SJCRH30 (cell line): ENCODE measurements at regions not wholly inside any gene's neighbourhood (a gene's known extent, or its start where the extent isn't known, plus 50 kb on each side); places are given as distances from the start of the nearest gene placed in this dataset.
"Not testable (repeated sequence)": the region's sequence is repeated elsewhere in the genome, so short reads cannot be mapped to it uniquely, and the experiment has no call there.

ENCODE experiments used
- DNase-seq, 2 experiments: peaks; one replicate each; pipeline ENCODE4 v3.0.0-alpha.2; 2015 to 2020
- H3K27ac ChIP-seq: fragments of 250-450 bp; sonication (Bioruptor Pico); 2 replicates; pipeline ENCODE4 v1.5.1; 2020; ENCODE audit warnings: mild to moderate bottlenecking, moderate library complexity
- H3K27me3 ChIP-seq: fragments of 250-450 bp; sonication (Bioruptor Pico); 2 replicates; pipeline ENCODE4 v1.5.1; 2020; ENCODE audit warnings: mild to moderate bottlenecking, moderate library complexity
- H3K36me3 ChIP-seq: fragments of 250-450 bp; sonication (Bioruptor Pico); 2 replicates; pipeline ENCODE4 v1.5.1; 2020; ENCODE audit warnings: mild to moderate bottlenecking, moderate library complexity
- H3K4me1 ChIP-seq: fragments of 250-450 bp; sonication (Bioruptor Pico); 2 replicates; pipeline ENCODE4 v1.5.1; 2020; ENCODE audit warnings: mild to moderate bottlenecking, moderate library complexity
- H3K4me3 ChIP-seq: fragments of 250-450 bp; sonication (Bioruptor Pico); 2 replicates; pipeline ENCODE4 v1.5.1; 2020; ENCODE audit warnings: mild to moderate bottlenecking, moderate library complexity
- H3K9me3 ChIP-seq: fragments of 250-450 bp; sonication (Bioruptor Pico); replicated peaks from 2 replicates; pipeline ENCODE4 v1.5.1; 2020; ENCODE audit warnings: mild to moderate bottlenecking, moderate library complexity

DNA sequence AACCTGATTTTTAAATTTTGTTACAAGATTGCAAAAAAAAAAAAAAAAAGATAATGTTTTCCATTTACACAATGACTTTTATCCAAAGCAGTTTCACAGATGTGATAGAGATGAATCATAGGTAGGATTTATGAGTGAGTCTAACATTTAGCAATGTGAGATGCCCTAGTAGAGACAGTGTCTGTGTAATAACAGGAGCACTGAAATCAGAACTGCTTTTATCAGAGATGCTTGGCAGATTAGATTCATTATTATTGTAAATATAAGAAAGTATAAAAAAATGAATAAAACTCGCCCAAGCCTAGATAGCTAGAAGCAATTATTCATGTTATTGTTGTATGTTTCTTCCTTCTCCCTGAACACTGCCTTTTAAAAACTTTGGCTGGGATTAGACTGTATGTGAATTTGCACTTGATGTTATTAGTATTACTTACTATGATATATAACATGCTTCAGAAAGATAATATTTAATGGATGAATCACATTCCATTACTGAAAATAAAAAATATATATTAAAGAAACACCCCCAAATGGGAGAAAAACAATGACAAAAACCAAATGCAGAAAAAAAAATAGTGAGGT is 567.3 kb upstream of the KLF4 start:
- no peak for DNase-seq

DNA sequence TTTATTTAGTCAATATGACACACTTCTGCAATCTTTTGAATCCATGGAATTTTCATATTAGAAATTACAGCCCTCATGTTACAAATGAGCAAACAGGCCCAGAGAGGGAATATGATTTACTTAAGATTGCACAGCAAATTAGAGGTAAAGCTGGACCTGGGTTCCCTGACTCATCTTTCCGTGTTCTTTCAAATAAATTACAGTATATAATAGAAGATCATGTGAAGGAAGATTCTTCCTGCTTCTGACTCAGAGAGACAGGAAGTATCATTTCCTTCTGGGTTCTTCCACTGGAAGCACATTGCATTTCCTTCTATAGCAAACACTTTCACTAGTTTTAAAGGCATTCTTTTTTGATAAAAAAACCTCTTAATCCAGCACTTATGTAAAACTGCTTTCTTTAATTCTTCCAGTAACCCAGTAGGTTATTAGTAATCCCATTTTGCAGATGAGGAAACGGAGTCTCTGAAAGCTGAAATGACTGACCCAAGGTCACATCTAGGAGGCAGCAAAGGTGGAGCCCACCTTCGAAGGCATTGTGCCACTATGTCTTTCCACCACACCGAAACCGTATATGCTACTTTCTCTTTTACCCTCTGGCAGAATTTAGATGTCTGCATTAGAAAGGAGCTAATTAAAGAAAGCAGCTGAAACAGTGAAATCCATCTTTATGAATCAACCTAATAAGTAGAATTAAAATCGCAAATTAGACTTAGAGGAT is 566.7 kb upstream of the KLF4 start:
- no peaks in the 10 kb centered on the region for H3K36me3 ChIP-seq
- H3K9me3 ChIP-seq = peaks cover 3% of the 10 kb centered on the region; the same call in 1 of the 2 replicates
- H3K27me3 ChIP-seq = no peaks in the 10 kb centered on the region
- H3K4me3 ChIP-seq = no peak overlapping the region
- H3K27ac ChIP-seq = no peak overlapping the region
- H3K4me1 ChIP-seq = no peaks in the 10 kb centered on the region; the same call in 1 of the 2 replicates
- DNase-seq = no peak

More for the DNA sequence above, 567.3 kb upstream of the KLF4 start:
- Histone ChIP-seq H3K4me1 (no peaks in the 10 kb centered on the region; the same call in 1 of the 2 replicates), H3K4me3 (no peak overlapping the region), H3K27ac (no peak overlapping the region), H3K27me3 (no peaks in the 10 kb centered on the region), H3K9me3 (peaks cover 3% of the 10 kb centered on the region; the same call in 1 of the 2 replicates), H3K36me3 (no peaks in the 10 kb centered on the region)

DNA sequence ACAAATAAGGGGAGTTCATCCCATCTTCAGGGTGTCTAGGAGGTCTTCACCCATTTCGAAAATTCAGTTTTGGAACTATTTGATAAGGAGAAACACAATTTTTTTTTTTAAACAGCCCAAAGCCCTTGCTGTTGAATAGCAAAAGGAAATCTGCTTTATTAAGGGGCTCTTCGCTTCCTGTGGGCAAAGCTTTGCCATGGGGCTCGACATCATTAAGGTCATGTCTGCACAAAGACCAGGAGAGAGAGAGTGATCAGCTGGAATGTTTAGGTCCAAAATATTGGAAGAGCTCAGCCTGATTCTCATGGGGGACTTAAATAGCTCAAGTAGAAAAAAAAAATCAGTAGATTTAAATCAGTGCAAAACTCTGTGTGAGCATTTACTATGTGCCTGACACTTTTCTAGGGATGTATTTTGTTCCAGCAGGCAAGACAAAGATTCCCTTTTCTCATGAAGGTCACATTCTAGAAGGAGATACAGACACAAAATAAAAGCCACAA is 564.6 kb upstream of the KLF4 start:
- no peaks in the 10 kb centered on the region for H3K27me3 ChIP-seq
- no peaks in the 10 kb centered on the region for H3K36me3 ChIP-seq
- DNase-seq = no peak
- no peak overlapping the region for H3K4me3 ChIP-seq
- no peaks in the 10 kb centered on the region for H3K9me3 ChIP-seq
- H3K27ac ChIP-seq = no peak overlapping the region
- H3K4me1 ChIP-seq = no peaks in the 10 kb centered on the region; the same call in 1 of the 2 replicates

DNA sequence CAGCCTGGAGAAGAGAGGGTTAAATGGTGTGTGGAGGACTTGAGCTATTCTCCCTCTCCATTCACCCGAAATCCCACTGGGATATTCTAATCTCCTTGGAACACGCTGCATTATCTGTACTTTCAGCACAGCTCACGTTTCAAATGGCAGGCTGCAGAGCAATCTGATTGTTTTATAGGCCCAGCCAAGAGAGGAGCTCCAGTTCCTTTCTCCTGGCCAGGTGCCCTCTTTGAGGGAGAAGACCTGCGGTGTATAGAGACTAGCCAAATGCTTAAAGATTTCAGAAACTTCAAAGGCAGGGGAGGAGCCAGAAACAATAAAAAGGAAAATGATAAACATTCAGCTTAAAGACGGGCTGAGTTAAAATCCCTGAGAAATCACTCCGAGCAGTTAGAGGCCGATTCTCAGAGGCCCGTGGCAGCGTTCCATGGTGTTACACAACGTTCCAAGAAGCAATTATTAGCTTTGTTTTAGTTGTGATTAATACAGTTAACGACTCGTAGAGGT is 564.0 kb upstream of the KLF4 start:
- Histone ChIP-seq H3K9me3 (no peaks in the 10 kb centered on the region), H3K4me1 (peaks cover 2% of the 10 kb centered on the region), H3K36me3 (no peaks in the 10 kb centered on the region), H3K27me3 (no peaks in the 10 kb centered on the region), H3K4me3 (no peak overlapping the region), H3K27ac (no peak overlapping the region)
- peak; percentile 26 to 65 for DNase-seq

DNA sequence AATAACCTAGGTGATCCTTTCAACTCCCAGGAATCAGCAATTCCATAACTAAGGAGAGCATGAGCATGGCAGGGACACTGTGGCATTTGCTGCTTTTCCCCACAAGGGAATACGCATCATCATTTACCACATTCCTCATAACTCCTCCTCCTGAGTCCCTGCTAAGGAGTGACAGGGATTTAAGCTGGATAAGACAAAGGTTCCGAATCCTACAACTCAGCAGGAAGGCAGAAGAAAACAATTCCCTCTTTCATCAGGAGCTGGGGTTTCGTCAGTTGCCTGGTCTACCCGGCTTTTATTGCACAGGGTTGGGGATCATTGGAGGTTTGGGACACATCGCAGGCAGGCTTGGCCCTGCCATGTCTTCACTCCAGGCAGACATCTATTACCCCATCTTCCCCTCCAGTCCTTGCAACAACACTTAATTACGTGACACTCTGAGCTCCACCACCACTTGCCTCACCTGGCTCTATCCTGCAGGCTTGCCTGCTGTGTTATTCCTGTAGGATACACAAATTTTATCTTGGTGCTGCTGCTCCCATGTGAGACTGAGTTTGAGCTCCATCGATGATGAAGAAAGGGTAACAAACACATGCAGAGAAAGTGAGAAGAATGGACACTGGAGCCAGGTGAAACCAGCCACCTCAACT is 563.0 kb upstream of the KLF4 start:
- Histone ChIP-seq H3K4me1 (peaks cover 3% of the 10 kb centered on the region), H3K27me3 (no peaks in the 10 kb centered on the region), H3K27ac (no peak overlapping the region), H3K4me3 (no peak overlapping the region), H3K36me3 (no peaks in the 10 kb centered on the region), H3K9me3 (no peaks in the 10 kb centered on the region)
- DNase-seq = peak in 1 of 2 experiments; percentile 7

DNA sequence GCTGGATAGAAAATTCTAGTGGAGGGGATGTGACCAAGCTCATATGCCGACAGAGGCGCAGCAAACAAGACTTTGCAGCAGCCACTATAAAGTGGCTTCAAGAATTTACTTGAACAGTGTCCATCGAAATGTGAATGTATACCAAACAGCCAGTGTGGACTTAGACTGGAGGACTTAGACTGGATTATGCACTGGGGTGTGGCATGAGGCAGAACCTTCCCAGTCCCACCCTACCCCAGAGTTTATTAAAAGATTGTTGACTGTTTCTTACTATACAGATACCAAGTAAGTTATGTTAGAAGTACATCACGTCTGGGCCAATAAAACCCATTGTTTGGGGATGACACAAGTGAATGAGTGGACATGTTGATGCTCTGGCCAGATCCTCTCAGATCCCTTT is 561.3 kb upstream of the KLF4 start:
- peaks cover 3% of the 10 kb centered on the region for H3K4me1 ChIP-seq
- no peaks in the 10 kb centered on the region for H3K9me3 ChIP-seq
- H3K36me3 ChIP-seq = no peaks in the 10 kb centered on the region; the same call in 1 of the 2 replicates
- no peaks in the 10 kb centered on the region for H3K27me3 ChIP-seq
- no peak overlapping the region for H3K4me3 ChIP-seq
- no peak overlapping the region for H3K27ac ChIP-seq
- no peak for DNase-seq

DNA sequence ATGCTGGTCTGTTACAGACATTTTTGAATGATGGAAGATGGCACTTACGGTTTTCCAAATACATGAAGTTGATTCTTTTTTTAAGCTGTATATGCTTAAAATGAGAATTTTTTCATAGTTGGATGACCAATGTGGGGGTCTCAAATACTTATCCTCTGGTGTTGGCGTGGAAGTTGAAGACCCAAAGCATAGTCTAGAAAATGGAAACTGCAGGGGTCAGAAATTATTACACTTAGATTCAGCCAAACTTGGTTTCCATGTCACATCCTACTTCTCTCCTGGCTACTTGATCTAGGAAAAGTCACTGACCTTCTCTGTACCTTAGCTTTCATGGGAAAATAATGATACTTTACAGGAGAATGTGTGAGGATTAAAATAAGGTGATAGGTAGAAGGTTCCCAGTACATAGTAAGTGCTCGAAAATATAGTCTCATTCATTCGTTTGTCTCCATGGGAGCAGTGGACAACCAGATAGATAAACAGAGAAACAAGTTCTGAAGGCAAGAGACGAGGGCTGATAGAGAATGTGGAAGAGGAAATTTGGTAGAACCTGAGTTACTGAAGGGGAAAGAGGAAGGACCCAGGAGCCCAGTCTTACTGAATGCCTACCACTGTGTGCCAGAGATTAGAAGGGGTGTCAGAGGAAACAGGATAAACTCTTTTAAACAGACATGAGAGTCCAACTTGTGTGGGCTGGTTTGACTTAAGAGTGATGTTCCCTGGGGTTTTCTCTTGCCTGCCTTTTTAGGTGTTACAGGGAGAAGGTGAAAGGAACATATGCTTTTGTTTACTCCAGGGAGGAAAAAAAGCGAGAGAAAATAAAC is 560.3 kb upstream of the KLF4 start:
- Histone ChIP-seq H3K4me3 (no peak overlapping the region), H3K9me3 (no peaks in the 10 kb centered on the region), H3K27ac (no peak overlapping the region), H3K4me1 (peaks cover 3% of the 10 kb centered on the region), H3K36me3 (no peaks in the 10 kb centered on the region; the same call in 1 of the 2 replicates), H3K27me3 (no peaks in the 10 kb centered on the region)
- DNase-seq = no peak

DNA sequence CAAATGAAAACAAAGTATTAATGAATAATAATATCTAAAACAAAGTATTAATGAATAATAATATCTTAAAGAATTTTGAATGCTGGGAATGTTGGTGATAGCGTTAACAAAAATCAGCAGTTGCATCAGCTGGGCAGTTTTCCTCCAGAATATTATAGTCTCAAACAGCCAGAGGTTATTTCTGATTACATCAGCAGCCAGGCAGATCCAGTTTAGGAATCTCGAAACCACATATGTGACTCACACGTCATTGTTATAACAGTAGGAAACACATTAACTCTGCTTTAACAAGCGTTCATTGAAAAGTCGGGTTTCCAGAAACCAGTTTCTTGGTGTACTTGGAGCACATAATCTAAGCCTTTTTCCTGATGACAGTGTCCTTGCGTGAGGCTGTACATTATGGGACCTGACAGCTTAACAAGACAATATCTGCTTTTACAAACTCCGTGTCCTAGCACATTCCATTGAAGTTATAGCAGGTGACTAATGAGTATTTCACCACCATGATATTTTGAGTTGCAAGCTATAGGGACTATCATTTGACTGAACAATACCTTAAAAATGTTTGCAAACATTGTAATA is 559.5 kb upstream of the KLF4 start:
- no peaks in the 10 kb centered on the region for H3K27me3 ChIP-seq
- H3K9me3 ChIP-seq = no peaks in the 10 kb centered on the region
- H3K36me3 ChIP-seq = no peaks in the 10 kb centered on the region; the same call in 1 of the 2 replicates
- no peak overlapping the region for H3K27ac ChIP-seq
- no peak overlapping the region for H3K4me3 ChIP-seq
- peaks cover 3% of the 10 kb centered on the region for H3K4me1 ChIP-seq
- peak in 1 of 2 experiments; percentile 55 for DNase-seq

DNA sequence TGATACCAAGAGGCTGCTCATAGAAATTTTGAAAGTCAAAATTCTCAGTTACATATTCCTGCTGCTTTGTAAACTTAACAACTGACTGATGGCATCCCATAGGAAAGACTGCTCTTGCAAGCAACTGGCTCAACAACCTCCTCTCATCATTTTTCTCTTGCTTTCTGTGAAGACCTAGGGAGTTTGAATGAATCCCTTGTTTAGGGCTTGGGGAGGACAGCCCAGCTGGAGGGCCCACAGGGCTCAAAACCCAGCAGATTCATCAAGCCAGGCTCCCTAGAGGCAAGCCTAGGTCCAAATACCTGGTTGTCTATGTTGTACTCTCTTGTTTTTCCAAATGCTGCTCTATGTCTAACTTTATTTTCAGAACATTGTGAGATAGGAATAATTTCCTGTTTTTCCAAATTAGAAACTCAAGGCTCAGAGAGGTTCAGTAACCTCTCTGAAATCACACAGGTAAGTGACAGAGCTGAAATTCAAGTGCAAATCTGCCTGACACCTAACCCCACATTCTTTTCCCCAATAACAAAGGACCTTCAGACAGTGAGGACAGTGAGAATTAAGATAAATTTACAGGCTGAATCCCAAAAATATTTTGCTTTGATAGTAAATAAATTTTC is 558.9 kb upstream of the KLF4 start:
- H3K27me3 ChIP-seq = no peaks in the 10 kb centered on the region
- H3K36me3 ChIP-seq = no peaks in the 10 kb centered on the region; the same call in 1 of the 2 replicates
- H3K9me3 ChIP-seq = no peaks in the 10 kb centered on the region
- H3K4me1 ChIP-seq = peaks cover 3% of the 10 kb centered on the region
- no peak overlapping the region for H3K27ac ChIP-seq
- DNase-seq = no peak
- H3K4me3 ChIP-seq = no peak overlapping the region

DNA sequence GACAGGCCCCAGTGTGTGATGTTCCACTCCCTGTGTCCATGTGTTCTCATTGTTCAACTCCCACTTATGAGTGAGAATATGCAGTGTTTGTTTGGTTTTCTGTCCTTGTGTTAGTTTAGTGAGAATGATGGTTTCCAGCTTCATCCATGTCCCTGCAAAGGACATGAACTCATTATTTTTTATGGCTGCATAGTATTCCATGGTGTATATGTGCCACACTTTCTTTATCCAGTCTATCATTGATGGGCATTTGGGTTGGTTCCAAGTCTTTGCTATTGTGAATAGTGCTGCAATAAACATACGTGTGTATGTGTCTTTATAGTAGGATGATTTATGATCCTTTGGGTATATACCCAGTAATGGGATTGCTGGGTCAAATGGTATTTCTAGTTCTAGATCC is 558.2 kb upstream of the KLF4 start:
- H3K4me1 ChIP-seq, H3K4me3 ChIP-seq, H3K27ac ChIP-seq, H3K36me3 ChIP-seq, H3K9me3 ChIP-seq, H3K27me3 ChIP-seq, DNase-seq: not testable (repeated sequence)

DNA sequence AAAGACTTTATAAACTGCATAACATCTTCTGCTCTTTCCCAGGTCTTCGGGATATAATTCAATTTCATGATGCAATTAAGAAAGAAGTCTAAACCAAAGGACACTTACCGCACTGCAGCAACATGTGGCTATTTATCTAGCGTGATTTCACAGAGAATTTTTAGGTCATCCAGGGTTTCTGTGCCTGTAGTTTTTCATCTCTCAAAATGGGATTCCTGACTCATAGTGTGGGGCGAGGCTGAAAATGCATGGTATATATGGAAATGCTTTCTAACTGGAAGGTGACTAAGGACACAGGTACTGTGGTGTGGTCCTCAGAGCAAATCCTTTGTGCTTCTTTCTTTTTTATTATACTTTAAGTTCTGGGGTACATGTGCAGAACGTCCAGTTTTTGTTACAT is 557.7 kb upstream of the KLF4 start:
- Histone ChIP-seq H3K36me3 (no peaks in the 10 kb centered on the region; the same call in 1 of the 2 replicates), H3K9me3 (no peaks in the 10 kb centered on the region), H3K27me3 (no peaks in the 10 kb centered on the region), H3K4me1 (peaks cover 3% of the 10 kb centered on the region), H3K4me3 (no peak overlapping the region), H3K27ac (no peak overlapping the region)
- no peak for DNase-seq

DNA sequence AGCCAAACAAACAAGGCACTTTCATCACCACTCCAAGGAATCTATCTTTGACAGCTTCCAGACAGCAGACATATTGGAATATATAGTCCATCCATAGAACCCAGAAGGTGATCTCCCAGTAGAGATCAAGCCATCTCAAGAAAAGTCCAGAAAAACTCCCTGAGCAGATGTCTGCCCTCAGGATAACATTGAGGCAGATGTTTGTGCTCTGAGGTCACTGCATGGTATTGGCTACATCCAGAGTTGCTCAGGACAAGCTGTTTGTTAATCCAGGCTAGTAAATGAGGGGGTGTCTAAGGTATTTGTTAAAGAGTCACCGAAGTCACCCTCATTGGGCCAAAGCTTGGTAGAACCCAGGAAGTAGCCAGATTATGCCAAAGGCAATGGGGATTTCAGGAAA is 556.3 kb upstream of the KLF4 start:
- no peaks in the 10 kb centered on the region for H3K27me3 ChIP-seq
- H3K27ac ChIP-seq = no peak overlapping the region
- no peaks in the 10 kb centered on the region; the same call in 1 of the 2 replicates for H3K36me3 ChIP-seq
- no peak overlapping the region for H3K4me3 ChIP-seq
- peaks cover 3% of the 10 kb centered on the region for H3K4me1 ChIP-seq
- DNase-seq = no peak
- H3K9me3 ChIP-seq = no peaks in the 10 kb centered on the region

DNA sequence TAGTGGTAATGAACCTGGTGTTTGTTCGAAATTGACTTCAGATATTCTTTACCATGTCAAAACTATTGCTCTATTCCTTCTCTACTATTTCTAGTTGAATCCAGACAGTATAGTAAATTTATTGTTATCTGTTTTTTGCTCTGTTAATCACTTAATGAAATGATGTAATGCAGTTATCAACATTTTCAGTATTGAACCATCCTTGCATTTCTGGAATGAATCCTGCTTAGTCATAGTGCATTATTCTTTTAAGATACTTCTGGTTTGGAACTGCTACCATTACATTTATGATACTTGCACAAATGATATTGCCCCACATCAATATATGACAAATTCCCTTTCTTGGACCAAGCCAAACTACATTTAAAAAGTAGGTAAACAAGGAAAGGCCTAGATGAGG is 554.0 kb upstream of the KLF4 start:
- Histone ChIP-seq H3K9me3 (no peaks in the 10 kb centered on the region), H3K27me3 (no peaks in the 10 kb centered on the region), H3K4me1 (peaks cover under 1% of the 10 kb centered on the region), H3K4me3 (no peak overlapping the region), H3K27ac (no peak overlapping the region), H3K36me3 (no peaks in the 10 kb centered on the region; the same call in 1 of the 2 replicates)
- DNase-seq = no peak

DNA sequence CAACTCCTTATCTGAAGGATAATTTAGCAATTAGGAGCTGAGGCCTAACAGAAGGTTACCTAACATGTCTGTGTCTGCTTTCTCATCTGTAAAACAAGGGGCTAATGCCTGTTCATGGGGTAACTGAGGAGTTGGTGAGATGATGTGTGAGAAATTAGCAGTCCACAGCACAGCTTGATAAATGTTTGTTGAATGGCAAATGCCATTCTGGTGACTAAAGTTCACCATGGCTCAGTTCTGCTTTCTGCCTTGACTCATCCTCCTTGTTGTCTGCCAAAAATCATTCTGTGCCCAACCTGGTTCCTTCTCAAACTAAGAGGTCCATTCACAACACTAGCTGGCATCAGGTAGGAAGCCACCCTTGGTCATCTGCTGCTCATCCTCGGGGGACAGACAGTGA is 552.0 kb upstream of the KLF4 start:
- Histone ChIP-seq H3K9me3 (no peaks in the 10 kb centered on the region), H3K27me3 (no peaks in the 10 kb centered on the region), H3K36me3 (no peaks in the 10 kb centered on the region), H3K4me1 (no peaks in the 10 kb centered on the region), H3K27ac (no peak overlapping the region), H3K4me3 (no peak overlapping the region)
- DNase-seq = no peak
